Smooth muscle cell (in vitro differentiated cells): ENCODE measurements at regions not wholly inside any gene's neighbourhood (a gene's known extent, or its start where the extent isn't known, plus 50 kb on each side); places are given as distances from the start of the nearest gene placed in this dataset.
"Not testable (repeated sequence)": the region's sequence is repeated elsewhere in the genome, so short reads cannot be mapped to it uniquely, and the experiment has no call there.

Experiments
- DNase-seq: peaks from one replicate; lab custom pipeline; 2025; ENCODE audit not compliant: unreplicated experiment; lab: John Stamatoyannopoulos, UW
- H2AFZ ChIP-seq: fragments of 200-600 bp; sonication (generic); 2 replicates; pipeline ENCODE4 v1.6.0; 2016; ENCODE audit warnings: antibody characterized with exemption, low read depth, mild to moderate bottlenecking
- H3F3A ChIP-seq: fragments of 200-600 bp; sonication (generic); 2 replicates; pipeline ENCODE4 v1.6.0; 2017; ENCODE audit warnings: antibody characterized with exemption, low read depth
- H3K27ac ChIP-seq: fragments of 200-600 bp; sonication (generic); 2 replicates; pipeline ENCODE4 v1.5.1; 2016; ENCODE audit warnings: low read depth, mild to moderate bottlenecking
- H3K27me3 ChIP-seq: fragments of 200-600 bp; sonication (generic); 2 replicates; pipeline ENCODE4 v1.6.1; 2016; ENCODE audit warnings: low read depth, mild to moderate bottlenecking
- H3K36me3 ChIP-seq: fragments of 200-600 bp; sonication (generic); 2 replicates; pipeline ENCODE4 v1.5.1; 2016; ENCODE audit warnings: low read depth
- H3K4me1 ChIP-seq: fragments of 200-600 bp; sonication (generic); 2 replicates; pipeline ENCODE4 v1.5.1; 2016; ENCODE audit warnings: low read depth
- H3K4me2 ChIP-seq: fragments of 200-600 bp; sonication (generic); 2 replicates; pipeline ENCODE4 v1.6.0; 2016; ENCODE audit warnings: mild to moderate bottlenecking
- H3K4me3 ChIP-seq: fragments of 200-600 bp; sonication (generic); 2 replicates; pipeline ENCODE4 v1.5.1; 2016; ENCODE audit warnings: mild to moderate bottlenecking
- H3K79me2 ChIP-seq: fragments of 200-600 bp; sonication (generic); 2 replicates; pipeline ENCODE4 v1.6.0; 2016; ENCODE audit warnings: low read depth, mild to moderate bottlenecking
- H3K9ac ChIP-seq: fragments of 200-600 bp; sonication (generic); 2 replicates; pipeline ENCODE4 v1.6.0; 2016; ENCODE audit warnings: low read depth
- H3K9me3 ChIP-seq: fragments of 200-600 bp; sonication (generic); replicated peaks from 2 replicates; pipeline ENCODE4 v1.5.1; 2016; ENCODE audit warnings: low read depth
- H4K20me1 ChIP-seq: fragments of 200-600 bp; sonication (generic); 2 replicates; pipeline ENCODE4 v1.6.0; 2016; ENCODE audit warnings: low read depth
- WGBS: methylation state at CpG from one replicate; pipeline ENCODE4 v1.1.7; 2016; ENCODE audit warnings: low lambda C conversion rate; 5-methylcytosine and 5-hydroxymethylcytosine counted together
- TF ChIP-seq, protein P1 (sequence below): fragments of 200-600 bp; sonication (generic); IDR thresholded peaks from 2 replicates; pipeline ENCODE4 v1.5.1; 2017; ENCODE audit warnings: borderline replicate concordance, mild to moderate bottlenecking, antibody characterized with exemption; ENCODE audit not compliant: insufficient read depth, poor library complexity, severe bottlenecking

DNA sequence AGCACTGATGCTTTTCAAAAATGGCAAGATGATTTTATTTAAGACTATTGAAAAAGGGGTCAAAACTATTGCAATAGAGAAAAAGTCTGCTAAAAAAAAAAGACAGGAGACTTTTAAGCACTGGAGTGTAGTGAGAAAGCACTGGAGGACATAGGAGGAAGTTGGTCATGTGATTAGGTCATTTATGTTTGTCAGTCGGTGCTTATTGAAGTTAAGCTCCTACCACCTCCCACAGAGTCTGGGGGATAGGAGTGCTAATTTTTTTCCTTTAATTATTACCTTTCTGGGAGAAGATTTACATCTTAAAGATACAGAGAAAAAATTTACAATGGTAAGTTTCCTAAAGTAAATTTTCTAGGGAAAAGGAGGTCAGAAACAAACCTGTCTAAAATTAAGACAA lies 80.2 kb upstream of the TMEM229A start:
- no peak for DNase-seq
- 22% methylated on average over 1 of the region's 1 CpG for WGBS
- H3K9ac ChIP-seq: no peak overlapping the region
- H3K4me1 ChIP-seq: peaks cover 10% of the 10 kb centered on the region
- no peaks in the 10 kb centered on the region for H3K27me3 ChIP-seq
- H2AFZ ChIP-seq: no peak overlapping the region
- no peaks in the 10 kb centered on the region for H3K79me2 ChIP-seq
- TF ChIP-seq, protein P1, sequence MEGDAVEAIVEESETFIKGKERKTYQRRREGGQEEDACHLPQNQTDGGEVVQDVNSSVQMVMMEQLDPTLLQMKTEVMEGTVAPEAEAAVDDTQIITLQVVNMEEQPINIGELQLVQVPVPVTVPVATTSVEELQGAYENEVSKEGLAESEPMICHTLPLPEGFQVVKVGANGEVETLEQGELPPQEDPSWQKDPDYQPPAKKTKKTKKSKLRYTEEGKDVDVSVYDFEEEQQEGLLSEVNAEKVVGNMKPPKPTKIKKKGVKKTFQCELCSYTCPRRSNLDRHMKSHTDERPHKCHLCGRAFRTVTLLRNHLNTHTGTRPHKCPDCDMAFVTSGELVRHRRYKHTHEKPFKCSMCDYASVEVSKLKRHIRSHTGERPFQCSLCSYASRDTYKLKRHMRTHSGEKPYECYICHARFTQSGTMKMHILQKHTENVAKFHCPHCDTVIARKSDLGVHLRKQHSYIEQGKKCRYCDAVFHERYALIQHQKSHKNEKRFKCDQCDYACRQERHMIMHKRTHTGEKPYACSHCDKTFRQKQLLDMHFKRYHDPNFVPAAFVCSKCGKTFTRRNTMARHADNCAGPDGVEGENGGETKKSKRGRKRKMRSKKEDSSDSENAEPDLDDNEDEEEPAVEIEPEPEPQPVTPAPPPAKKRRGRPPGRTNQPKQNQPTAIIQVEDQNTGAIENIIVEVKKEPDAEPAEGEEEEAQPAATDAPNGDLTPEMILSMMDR: no peak
- no peak overlapping the region for H3K4me3 ChIP-seq
- H4K20me1 ChIP-seq: no peaks in the 10 kb centered on the region
- H3K36me3 ChIP-seq: no peaks in the 10 kb centered on the region
- H3K27ac ChIP-seq: no peak overlapping the region
- H3K4me2 ChIP-seq: no peak overlapping the region
- no peaks in the 10 kb centered on the region for H3K9me3 ChIP-seq
- no peaks in the 10 kb centered on the region for H3F3A ChIP-seq

DNA sequence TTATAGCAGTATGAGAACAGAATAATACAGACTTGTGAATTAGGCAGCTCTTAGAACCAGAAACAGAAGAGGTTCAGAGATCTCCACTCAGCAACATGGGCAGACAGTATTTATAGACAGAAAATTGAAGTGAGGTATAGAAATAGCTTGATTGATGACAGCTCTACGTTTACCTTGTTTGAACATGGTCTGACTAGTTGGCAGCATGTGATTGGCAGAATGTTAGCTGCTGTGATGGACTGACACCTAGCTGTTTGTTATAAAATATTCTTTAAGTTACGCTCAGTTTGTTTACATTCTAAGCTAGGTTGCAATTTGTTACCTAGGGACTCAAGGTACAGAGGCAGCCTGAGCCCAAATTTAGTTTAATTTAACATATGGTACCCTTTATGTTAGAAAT lies 73.7 kb upstream of the TMEM229A start:
- no peaks in the 10 kb centered on the region for H4K20me1 ChIP-seq
- TF ChIP-seq, protein P1: no peak
- no peaks in the 10 kb centered on the region for H3K9me3 ChIP-seq
- no peaks in the 10 kb centered on the region for H3F3A ChIP-seq
- no peak overlapping the region for H3K4me2 ChIP-seq
- WGBS: 67% methylated on average over 2 of the region's 2 CpGs
- no peaks in the 10 kb centered on the region for H3K4me1 ChIP-seq
- H3K4me3 ChIP-seq: no peak overlapping the region
- no peak overlapping the region for H2AFZ ChIP-seq
- no peak overlapping the region for H3K9ac ChIP-seq
- no peaks in the 10 kb centered on the region for H3K79me2 ChIP-seq
- no peak overlapping the region for H3K27ac ChIP-seq
- DNase-seq: no peak
- no peaks in the 10 kb centered on the region for H3K27me3 ChIP-seq
- no peaks in the 10 kb centered on the region for H3K36me3 ChIP-seq

DNA sequence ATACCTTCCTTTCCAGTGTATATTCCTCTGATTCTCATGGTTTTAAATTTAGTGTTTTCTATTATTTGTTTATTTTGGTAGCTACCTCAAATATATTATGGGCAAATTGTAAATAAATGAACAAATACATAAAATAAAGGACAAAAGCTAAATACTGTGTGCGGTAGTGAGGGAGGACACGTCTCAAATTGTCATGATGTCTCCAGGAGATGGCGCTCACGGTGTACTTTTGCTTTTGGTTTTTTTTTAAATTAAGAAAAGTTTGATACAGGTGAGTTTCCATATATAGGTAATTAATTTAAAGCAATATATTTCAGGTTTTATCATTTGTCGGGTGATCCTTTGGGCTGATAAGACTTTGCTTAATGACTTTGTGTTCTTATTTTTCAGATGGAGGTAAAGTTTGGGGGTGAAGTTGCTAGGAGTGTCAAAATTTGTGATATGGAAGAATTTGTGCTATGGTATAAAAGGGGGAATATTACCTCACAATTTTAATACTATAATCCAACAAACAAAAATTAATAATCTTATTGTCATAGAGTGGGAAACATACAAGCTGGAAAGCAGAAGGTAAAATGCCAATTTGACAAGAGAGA lies 68.4 kb upstream of the TMEM229A start:
- no peaks in the 10 kb centered on the region for H3K4me1 ChIP-seq
- WGBS: 45% methylated on average over 5 of the region's 5 CpGs
- no peak overlapping the region for H3K9ac ChIP-seq
- TF ChIP-seq, protein P1: peak; percentile 43
- no peaks in the 10 kb centered on the region for H3F3A ChIP-seq
- no peak overlapping the region for H3K4me3 ChIP-seq
- H4K20me1 ChIP-seq: no peaks in the 10 kb centered on the region
- no peak overlapping the region for H3K4me2 ChIP-seq
- no peak for DNase-seq
- H3K36me3 ChIP-seq: no peaks in the 10 kb centered on the region
- H3K27ac ChIP-seq: no peak overlapping the region
- no peaks in the 10 kb centered on the region for H3K27me3 ChIP-seq
- H3K9me3 ChIP-seq: no peaks in the 10 kb centered on the region
- no peaks in the 10 kb centered on the region for H3K79me2 ChIP-seq
- H2AFZ ChIP-seq: no peak overlapping the region

DNA sequence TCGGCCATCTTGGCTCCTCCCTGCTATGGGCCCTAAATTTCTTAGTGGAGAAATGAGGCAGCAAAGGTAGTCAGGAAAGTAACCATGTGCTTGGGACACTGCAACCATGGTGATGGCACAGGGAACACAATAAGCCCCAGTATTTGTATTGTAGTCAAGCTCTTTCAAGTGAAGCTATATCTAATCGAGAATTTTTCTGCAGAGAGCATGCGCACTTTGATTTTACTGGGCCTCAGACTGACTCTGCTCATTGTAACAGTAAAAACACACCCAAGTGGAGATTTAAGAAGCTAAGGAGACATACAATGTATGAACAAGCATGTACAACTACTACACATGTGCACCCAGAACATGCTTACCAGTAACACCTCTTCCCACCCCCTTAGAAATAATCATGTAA lies 67.3 kb upstream of the TMEM229A start:
- WGBS: 98% methylated on average over 3 of the region's 3 CpGs
- H3K4me2 ChIP-seq: no peak overlapping the region

DNA sequence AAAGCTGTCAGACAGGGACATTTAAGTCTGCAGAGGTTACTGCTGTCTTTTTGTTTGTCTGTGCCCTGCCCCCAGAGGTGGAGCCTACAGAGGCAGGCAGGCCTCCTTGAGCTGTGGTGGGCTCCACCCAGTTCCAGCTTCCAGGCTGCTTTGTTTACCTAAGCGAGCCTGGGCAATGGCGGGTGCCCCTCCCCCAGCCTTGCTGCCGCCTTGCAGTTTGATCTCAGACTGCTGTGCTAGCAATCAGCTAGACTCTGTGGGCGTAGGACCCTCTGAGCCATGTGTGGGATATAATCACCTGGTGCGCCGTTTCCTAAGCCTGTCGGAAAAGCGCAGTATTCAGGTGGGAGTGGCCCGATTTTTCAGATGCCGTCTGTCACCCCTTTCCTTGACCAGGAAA lies 66.7 kb upstream of the TMEM229A start:
- not testable (repeated sequence) for H3K4me3 ChIP-seq, H3F3A ChIP-seq, H4K20me1 ChIP-seq, H2AFZ ChIP-seq, DNase-seq, H3K36me3 ChIP-seq, H3K79me2 ChIP-seq, H3K27ac ChIP-seq, H3K4me1 ChIP-seq, H3K27me3 ChIP-seq, H3K4me2 ChIP-seq, H3K9ac ChIP-seq, H3K9me3 ChIP-seq
- WGBS: 89% methylated on average over 10 of the region's 10 CpGs

More for the DNA sequence above, 67.3 kb upstream of the TMEM229A start:
- Histone ChIP-seq H3K27ac (no peak overlapping the region), H3K4me3 (no peak overlapping the region), H3K79me2 (no peaks in the 10 kb centered on the region), H3K9me3 (no peaks in the 10 kb centered on the region), H4K20me1 (no peaks in the 10 kb centered on the region), H2AFZ (no peak overlapping the region), H3K36me3 (no peaks in the 10 kb centered on the region), H3F3A (no peaks in the 10 kb centered on the region), H3K27me3 (no peaks in the 10 kb centered on the region), H3K9ac (no peak overlapping the region), H3K4me1 (no peaks in the 10 kb centered on the region)
- no peak for DNase-seq
- TF ChIP-seq, protein P1: no peak
